ENCODE measurements at regions not wholly inside any gene's neighbourhood (a gene's known extent, or its start where the extent isn't known, plus 50 kb on each side); places are given as distances from the start of the nearest gene placed in this dataset.
A peak's percentile ranks its signal among the peaks of the same experiment; 100 is the strongest.

GRCh38 chr11:70614034-70614681 lies 215.8 kb downstream of the CTTN start:
- DNase-seq = no peak

- DNase-seq = no peak
These were observed 216.9 kb downstream of the CTTN start for GRCh38 chr11:70615036-70615875.

- no peak for DNase-seq
These were observed 218.0 kb downstream of the CTTN start for GRCh38 chr11:70616317-70616716.

- peak; percentile 26 for DNase-seq
These were observed 218.8 kb downstream of the CTTN start for GRCh38 chr11:70616938-70617654.

- peak; percentile 89 for DNase-seq
These were observed 220.2 kb downstream of the CTTN start for GRCh38 chr11:70618431-70619101.

GRCh38 chr11:70619591-70619990 lies 221.3 kb downstream of the CTTN start:
- no peak for DNase-seq

- DNase-seq = peak; percentile 58
These were observed 222.3 kb downstream of the CTTN start for GRCh38 chr11:70620510-70621184.

GRCh38 chr11:70621241-70621640 lies 222.9 kb downstream of the CTTN start:
- no peak for DNase-seq

- no peak for DNase-seq
These were observed 223.8 kb downstream of the CTTN start for GRCh38 chr11:70622091-70622490.

GRCh38 chr11:70623906-70624597 lies 225.7 kb downstream of the CTTN start:
- DNase-seq = no peak

- no peak for DNase-seq
These were observed 226.3 kb downstream of the CTTN start for GRCh38 chr11:70624598-70624993.

GRCh38 chr11:70625051-70625450 lies 226.7 kb downstream of the CTTN start:
- DNase-seq = no peak

GRCh38 chr11:70625582-70626518 lies 227.5 kb downstream of the CTTN start:
- peak; percentile 33 for DNase-seq

- DNase-seq = peak; percentile 70
These were observed 228.9 kb downstream of the CTTN start for GRCh38 chr11:70627219-70627618.

GRCh38 chr11:70628176-70628854 lies 230.0 kb downstream of the CTTN start:
- DNase-seq = no peak

GRCh38 chr11:70628855-70629844 lies 230.8 kb downstream of the CTTN start:
- DNase-seq = no peak

GRCh38 chr11:70630068-70630467 lies 231.7 kb downstream of the CTTN start:
- DNase-seq = no peak

GRCh38 chr11:70630816-70631623 lies 232.7 kb downstream of the CTTN start:
- peak; percentile 91 for DNase-seq

Data from NCI-H82 (cell line).